Caco-2 (cell line): ENCODE measurements at regions not wholly inside any gene's neighbourhood (a gene's known extent, or its start where the extent isn't known, plus 50 kb on each side); places are given as distances from the start of the nearest gene placed in this dataset.
A peak's percentile ranks its signal among the peaks of the same experiment; 100 is the strongest.

ENCODE experiments used
- BruUV-seq: library from RNA; stranded (reverse); fragments of 400-500 nt; replicated peaks from 2 replicates; lab custom pipeline; 2021; lab: Mats Ljungman, UMichigan
- CTCF ChIA-PET: fragments of 300-600 bp; sonication (Branson Sonifier 250); formaldehyde crosslinking; loops from one replicate; lab custom pipeline; 2022; ENCODE audit warnings: antibody characterized with exemption; lab: Charles Lee
- POLR2A ChIA-PET: fragments of 300-600 bp; sonication (Branson Sonifier 250); formaldehyde crosslinking; loops from one replicate; lab custom pipeline; 2022; ENCODE audit warnings: antibody characterized with exemption; lab: Charles Lee
- DNase-seq, 2 experiments: peaks; one replicate each; pipeline versions ENCODE4 v3.0.0 to v3.0.0-alpha.2; 2020 to 2022
- H3K27me3 ChIP-seq: replicated peaks from 2 replicates; pipeline ENCODE4 v1.6.0; 2011; ENCODE audit warnings: low read length; ENCODE audit not compliant: control insufficient read depth, insufficient read depth
- H3K36me3 ChIP-seq: 2 replicates; pipeline ENCODE4 v1.5.1; 2011; ENCODE audit warnings: low read length; ENCODE audit not compliant: control insufficient read depth, insufficient read depth
- H3K4me1 ChIP-seq: fragments of 250-450 bp; sonication (Bioruptor Pico); 2 replicates; pipeline ENCODE4 v1.5.1; 2020; ENCODE audit warnings: mild to moderate bottlenecking
- H3K4me3 ChIP-seq: 2 replicates; pipeline ENCODE4 v1.5.1; 2011; ENCODE audit warnings: low read depth, mild to moderate bottlenecking, control low read depth, low read length
- H3K9me3 ChIP-seq: fragments of 250-450 bp; sonication (Bioruptor Pico); 2 replicates; pipeline ENCODE4 v1.5.1; 2020; ENCODE audit warnings: mild to moderate bottlenecking, moderate library complexity
- H3K27ac Mint-ChIP-seq: one replicate; pipeline ENCODE4 v1.8.0; 2022; ENCODE audit warnings: mixed read lengths; ENCODE audit not compliant: unreplicated experiment
- H3K27me3 Mint-ChIP-seq: one replicate; pipeline ENCODE4 v1.8.0; 2022; ENCODE audit warnings: mixed read lengths; ENCODE audit not compliant: insufficient read depth, unreplicated experiment
- H3K36me3 Mint-ChIP-seq: one replicate; pipeline ENCODE4 v1.8.0; 2022; ENCODE audit warnings: mild to moderate bottlenecking, mixed read lengths; ENCODE audit not compliant: insufficient read depth, unreplicated experiment
- H3K4me1 Mint-ChIP-seq: one replicate; pipeline ENCODE4 v1.8.0; 2022; ENCODE audit warnings: low read depth, mixed read lengths; ENCODE audit not compliant: unreplicated experiment
- H3K4me3 Mint-ChIP-seq: one replicate; pipeline ENCODE4 v1.8.0; 2022; ENCODE audit warnings: mild to moderate bottlenecking, moderate library complexity, mixed read lengths; ENCODE audit not compliant: unreplicated experiment
- H3K9me3 Mint-ChIP-seq: one replicate; pipeline ENCODE4 v1.8.0; 2022; ENCODE audit warnings: mixed read lengths; ENCODE audit not compliant: unreplicated experiment
- intact Hi-C: fragments of 100-400 bp; cut with micrococcal nuclease; formaldehyde crosslinking; loops from one replicate; pipeline ENCODE4 v1.10.0; 2022; ENCODE audit not compliant: unreplicated experiment
- TF ChIP-seq, protein P1 (sequence below), 2 experiments: fragments of 200-600 bp in 1 of 2; IDR thresholded peaks; 1 replicate in 1 of 2; 2 replicates in 1 of 2; pipeline versions ENCODE4 v1.5.1 to v1.8.0; 2011 to 2022; ENCODE audit warnings: antibody characterized with exemption in 1 of 2, control low read depth in 1 of 2, inconsistent platforms in 1 of 2, low read depth in 1 of 2, low read length in 1 of 2, mild to moderate bottlenecking in 1 of 2, moderate library complexity in 1 of 2; ENCODE audit not compliant: insufficient read depth in 1 of 2, severe bottlenecking in 1 of 2, unreplicated experiment in 1 of 2

GRCh38 chr9:7578951-7579350 lies 220.6 kb downstream of the DMAC1 start:
- Histone ChIP-seq H3K27me3 (no peaks in the 10 kb centered on the region), H3K4me1 (no peaks in the 10 kb centered on the region), H3K4me3 (no peak overlapping the region), H3K36me3 (no peaks in the 10 kb centered on the region), H3K9me3 (no peaks in the 10 kb centered on the region)
- ChIA-PET CTCF (no interaction called here), POLR2A (no interaction called here)
- H3K36me3 Mint-ChIP-seq, result no peaks in the 10 kb centered on the region
- H3K27me3 Mint-ChIP-seq, result no peaks in the 10 kb centered on the region
- DNase-seq, result no peak
- TF ChIP-seq, protein P1, sequence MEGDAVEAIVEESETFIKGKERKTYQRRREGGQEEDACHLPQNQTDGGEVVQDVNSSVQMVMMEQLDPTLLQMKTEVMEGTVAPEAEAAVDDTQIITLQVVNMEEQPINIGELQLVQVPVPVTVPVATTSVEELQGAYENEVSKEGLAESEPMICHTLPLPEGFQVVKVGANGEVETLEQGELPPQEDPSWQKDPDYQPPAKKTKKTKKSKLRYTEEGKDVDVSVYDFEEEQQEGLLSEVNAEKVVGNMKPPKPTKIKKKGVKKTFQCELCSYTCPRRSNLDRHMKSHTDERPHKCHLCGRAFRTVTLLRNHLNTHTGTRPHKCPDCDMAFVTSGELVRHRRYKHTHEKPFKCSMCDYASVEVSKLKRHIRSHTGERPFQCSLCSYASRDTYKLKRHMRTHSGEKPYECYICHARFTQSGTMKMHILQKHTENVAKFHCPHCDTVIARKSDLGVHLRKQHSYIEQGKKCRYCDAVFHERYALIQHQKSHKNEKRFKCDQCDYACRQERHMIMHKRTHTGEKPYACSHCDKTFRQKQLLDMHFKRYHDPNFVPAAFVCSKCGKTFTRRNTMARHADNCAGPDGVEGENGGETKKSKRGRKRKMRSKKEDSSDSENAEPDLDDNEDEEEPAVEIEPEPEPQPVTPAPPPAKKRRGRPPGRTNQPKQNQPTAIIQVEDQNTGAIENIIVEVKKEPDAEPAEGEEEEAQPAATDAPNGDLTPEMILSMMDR (IDR thresholded peaks at IDR 0.05; ENCODE audit: insufficient read depth in 1 of 2, low read depth in 1 of 2, low read length in 1 of 2, severe bottlenecking in 1 of 2, unreplicated experiment in 1 of 2), result no peak
- no peaks in the 10 kb centered on the region for H3K4me1 Mint-ChIP-seq
- no peak overlapping the region for H3K4me3 Mint-ChIP-seq
- intact Hi-C loops, result no loop called here
- no peak overlapping the region for H3K27ac Mint-ChIP-seq
- no peaks in the 10 kb centered on the region for H3K9me3 Mint-ChIP-seq
- BruUV-seq, result no TSS peak

DNA sequence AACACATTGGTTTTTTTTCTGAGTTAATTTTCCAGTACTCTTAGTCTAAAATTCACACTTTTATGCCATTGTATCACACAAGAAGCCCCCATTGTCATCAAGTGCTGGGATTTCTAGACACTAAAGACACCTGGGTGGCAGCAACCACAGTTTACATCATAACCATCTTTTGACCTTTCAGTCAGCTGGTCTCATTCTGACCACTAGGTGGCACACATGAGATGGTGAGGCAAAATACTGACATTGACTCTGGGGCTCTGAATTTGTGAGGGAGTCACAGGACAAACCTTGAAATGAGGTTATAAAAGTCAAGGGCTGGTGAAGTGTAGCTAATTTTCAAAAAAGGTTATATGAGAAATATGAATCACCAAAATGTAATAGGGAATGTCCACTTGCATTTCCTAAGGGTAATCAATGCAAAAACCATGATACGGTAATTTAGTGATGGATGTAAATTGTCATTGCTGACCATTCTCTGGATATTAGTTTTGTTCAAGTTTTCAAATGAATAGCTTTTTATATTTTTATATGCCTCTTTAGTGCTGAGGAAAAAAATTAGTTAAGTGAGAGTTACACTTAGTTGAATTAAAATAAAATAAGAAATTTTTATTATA lies 229.4 kb downstream of the DMAC1 start:
- H3K9me3 ChIP-seq, result no peaks in the 10 kb centered on the region
- POLR2A ChIA-PET, result no interaction called here

DNA sequence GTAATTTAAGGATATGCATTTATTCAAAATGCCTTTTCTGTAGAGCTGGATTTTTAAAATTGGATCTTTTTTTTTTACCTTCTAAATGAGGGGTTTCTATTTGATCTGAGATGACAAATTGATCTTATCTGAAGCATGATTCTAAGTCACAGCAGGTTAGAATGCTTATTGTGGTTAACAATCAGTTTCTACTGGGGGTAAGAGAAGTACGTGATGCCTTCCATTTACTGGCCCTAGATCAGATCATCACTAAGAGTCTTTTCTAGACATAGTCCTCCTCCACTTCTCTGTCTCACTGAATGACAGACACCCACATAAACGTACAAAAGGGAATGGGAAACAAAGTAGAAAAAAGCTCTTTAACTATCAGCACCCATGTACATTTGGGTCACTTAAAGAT lies 231.9 kb downstream of the DMAC1 start:
- no peak overlapping the region for H3K27ac Mint-ChIP-seq
- Histone ChIP-seq H3K36me3 (no peaks in the 10 kb centered on the region), H3K27me3 (no peaks in the 10 kb centered on the region), H3K9me3 (no peaks in the 10 kb centered on the region), H3K4me3 (no peak overlapping the region), H3K4me1 (no peaks in the 10 kb centered on the region)
- POLR2A ChIA-PET, result no interaction called here
- no peaks in the 10 kb centered on the region for H3K27me3 Mint-ChIP-seq
- CTCF ChIA-PET, result no interaction called here
- TF ChIP-seq, protein P1 (IDR thresholded peaks at IDR 0.05; ENCODE audit: insufficient read depth in 1 of 2, low read depth in 1 of 2, low read length in 1 of 2, severe bottlenecking in 1 of 2, unreplicated experiment in 1 of 2), result no peak
- intact Hi-C loops, result no loop called here
- no peaks in the 10 kb centered on the region for H3K9me3 Mint-ChIP-seq
- no peak overlapping the region for H3K4me3 Mint-ChIP-seq
- BruUV-seq, result no TSS peak
- no peaks in the 10 kb centered on the region for H3K4me1 Mint-ChIP-seq
- no peak for DNase-seq
- no peaks in the 10 kb centered on the region for H3K36me3 Mint-ChIP-seq

More for the DNA sequence above, 229.4 kb downstream of the DMAC1 start:
- Histone ChIP-seq H3K4me1 (no peaks in the 10 kb centered on the region), H3K4me3 (no peak overlapping the region), H3K27me3 (no peaks in the 10 kb centered on the region), H3K36me3 (no peaks in the 10 kb centered on the region)
- Mint-ChIP-seq H3K36me3 (no peaks in the 10 kb centered on the region), H3K4me1 (no peaks in the 10 kb centered on the region), H3K27me3 (no peaks in the 10 kb centered on the region), H3K4me3 (no peak overlapping the region), H3K9me3 (no peaks in the 10 kb centered on the region), H3K27ac (no peak overlapping the region)
- peak; percentile 55 to 73 for DNase-seq
- TF ChIP-seq, protein P1 (IDR thresholded peaks at IDR 0.05; ENCODE audit: insufficient read depth in 1 of 2, low read depth in 1 of 2, low read length in 1 of 2, severe bottlenecking in 1 of 2, unreplicated experiment in 1 of 2), result peak; percentile 69
- intact Hi-C loops, result loop anchor here (1.0 to 5.0 kb wide), 3 partner anchors 812 to 1433 kb away; no protein-coding TSS in a partner anchor
- CTCF ChIA-PET, result no interaction called here
- BruUV-seq, result no TSS peak
